B cell (primary cell): ENCODE measurements at regions not wholly inside any gene's neighbourhood (a gene's known extent, or its start where the extent isn't known, plus 50 kb on each side); places are given as distances from the start of the nearest gene placed in this dataset.

ENCODE experiments used
- EZH2 ChIP-seq: IDR thresholded peaks from 2 replicates; pipeline ENCODE4 v1.6.1; 2012; ENCODE audit warnings: borderline replicate concordance, low read depth, mild to moderate bottlenecking, moderate library complexity, low read length; ENCODE audit not compliant: insufficient read depth, poor library complexity, severe bottlenecking
- TF ChIP-seq, protein P1 (sequence below): fragments of 200-600 bp; IDR thresholded peaks from one replicate; pipeline ENCODE4 v1.8.0; 2022; ENCODE audit warnings: antibody characterized with exemption, mild to moderate bottlenecking

DNA sequence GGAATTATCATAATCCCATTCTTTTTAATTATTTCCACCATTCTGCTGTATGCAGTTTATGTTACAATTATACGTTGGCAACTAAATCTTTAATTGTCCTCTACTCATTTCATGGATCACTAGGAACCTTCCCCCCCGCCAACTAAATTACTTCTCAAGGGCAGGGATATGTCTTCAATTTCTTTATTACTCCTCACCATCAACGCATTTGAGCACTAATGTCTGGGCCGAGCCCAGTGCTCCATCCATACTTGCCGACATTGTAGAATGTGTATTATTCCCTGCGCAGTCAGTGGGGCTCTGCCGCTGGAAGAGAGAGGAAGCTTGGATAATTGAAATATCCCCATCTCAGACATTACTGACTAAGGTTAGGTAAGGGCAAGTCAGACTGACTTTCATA, 236.4 kb upstream of the AJAP1 start:
- TF ChIP-seq, protein P1, sequence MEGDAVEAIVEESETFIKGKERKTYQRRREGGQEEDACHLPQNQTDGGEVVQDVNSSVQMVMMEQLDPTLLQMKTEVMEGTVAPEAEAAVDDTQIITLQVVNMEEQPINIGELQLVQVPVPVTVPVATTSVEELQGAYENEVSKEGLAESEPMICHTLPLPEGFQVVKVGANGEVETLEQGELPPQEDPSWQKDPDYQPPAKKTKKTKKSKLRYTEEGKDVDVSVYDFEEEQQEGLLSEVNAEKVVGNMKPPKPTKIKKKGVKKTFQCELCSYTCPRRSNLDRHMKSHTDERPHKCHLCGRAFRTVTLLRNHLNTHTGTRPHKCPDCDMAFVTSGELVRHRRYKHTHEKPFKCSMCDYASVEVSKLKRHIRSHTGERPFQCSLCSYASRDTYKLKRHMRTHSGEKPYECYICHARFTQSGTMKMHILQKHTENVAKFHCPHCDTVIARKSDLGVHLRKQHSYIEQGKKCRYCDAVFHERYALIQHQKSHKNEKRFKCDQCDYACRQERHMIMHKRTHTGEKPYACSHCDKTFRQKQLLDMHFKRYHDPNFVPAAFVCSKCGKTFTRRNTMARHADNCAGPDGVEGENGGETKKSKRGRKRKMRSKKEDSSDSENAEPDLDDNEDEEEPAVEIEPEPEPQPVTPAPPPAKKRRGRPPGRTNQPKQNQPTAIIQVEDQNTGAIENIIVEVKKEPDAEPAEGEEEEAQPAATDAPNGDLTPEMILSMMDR: no peak
- no peak for TF ChIP-seq EZH2
